GM20000 (cell line): ENCODE measurements at regions not wholly inside any gene's neighbourhood (a gene's known extent, or its start where the extent isn't known, plus 50 kb on each side); places are given as distances from the start of the nearest gene placed in this dataset.
"Not testable (repeated sequence)": the region's sequence is repeated elsewhere in the genome, so short reads cannot be mapped to it uniquely, and the experiment has no call there.

Source experiments
- DNase-seq: peaks from one replicate; pipeline ENCODE4 v3.0.0; 2012; ENCODE audit warnings: low spot score
- CTCF ChIP-seq: IDR thresholded peaks from 2 replicates; pipeline ENCODE4 v1.5.1; 2012; ENCODE audit warnings: mild to moderate bottlenecking, control low read depth; ENCODE audit errors: extremely low read depth, missing control alignments

- no peak for TF ChIP-seq CTCF
- no peak for DNase-seq
These were observed 264.0 kb downstream of the ADGRL2 start for GRCh38 chr1:82064691-82065090.

DNA sequence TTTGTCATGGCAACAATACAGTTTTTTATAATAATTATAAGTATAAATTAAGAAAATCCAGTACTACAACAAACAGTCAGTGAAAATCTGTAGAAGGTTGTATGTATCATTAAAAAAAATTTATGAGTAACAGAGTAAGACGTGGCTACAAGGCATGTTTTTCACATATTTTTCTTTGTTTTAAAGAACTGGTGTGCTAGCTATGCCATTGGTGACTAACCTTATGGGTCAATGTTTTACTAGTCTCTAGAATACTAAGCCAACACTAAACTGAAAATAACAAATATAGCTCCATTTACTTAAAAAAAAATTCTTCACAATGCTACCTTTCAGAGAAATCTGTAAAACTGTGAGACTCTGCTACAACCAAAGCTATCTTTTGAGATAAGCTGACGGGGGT, 261.5 kb downstream of the ADGRL2 start:
- no peak for DNase-seq
- no peak for TF ChIP-seq CTCF

DNA sequence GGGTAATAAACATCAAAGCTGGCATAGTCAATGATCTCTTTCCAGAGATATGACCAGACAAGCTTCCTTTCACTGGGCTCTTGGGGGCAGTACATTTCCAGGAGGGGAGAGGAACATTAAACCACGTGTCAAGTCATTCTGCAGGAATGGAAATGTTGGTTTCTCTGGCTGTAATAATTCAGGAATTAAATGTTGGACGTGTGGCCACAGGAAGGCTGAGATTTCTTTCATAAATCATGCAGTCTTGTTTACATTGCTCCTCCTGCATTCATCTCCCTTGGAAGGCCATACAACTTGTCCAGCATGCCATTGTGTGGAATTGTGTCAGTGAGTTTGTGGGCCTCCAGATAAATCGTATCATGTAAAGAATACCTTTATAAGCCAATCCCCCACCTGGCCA, 259.2 kb downstream of the ADGRL2 start:
- TF ChIP-seq CTCF: no peak
- no peak for DNase-seq

DNA sequence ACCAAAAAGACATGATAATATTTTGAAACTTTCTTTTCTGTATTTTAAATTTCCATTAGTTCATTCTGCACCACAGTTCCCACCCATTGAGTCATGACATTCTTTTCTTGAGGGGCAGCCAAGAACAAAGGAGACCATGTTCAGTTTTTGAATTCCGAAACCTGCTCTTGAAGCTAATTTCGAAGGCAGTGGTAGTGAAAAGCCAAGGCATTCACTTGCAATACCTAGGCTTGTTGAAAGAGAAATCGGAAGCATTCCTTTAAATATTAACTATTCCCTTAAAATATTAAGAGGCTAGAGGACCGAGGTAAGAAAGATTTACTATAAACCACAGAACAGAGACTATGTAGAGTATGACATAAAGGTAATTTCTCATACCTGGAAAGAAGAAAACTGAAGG, 256.3 kb downstream of the ADGRL2 start:
- no peak for DNase-seq
- TF ChIP-seq CTCF: no peak

GRCh38 chr1:82055375-82055774, 254.6 kb downstream of the ADGRL2 start:
- not testable (repeated sequence) for DNase-seq

GRCh38 chr1:82052563-82052962, 251.8 kb downstream of the ADGRL2 start:
- TF ChIP-seq CTCF: no peak
- no peak for DNase-seq

- DNase-seq: no peak
- TF ChIP-seq CTCF: no peak
These were observed 247.9 kb downstream of the ADGRL2 start for GRCh38 chr1:82048596-82048995.

DNA sequence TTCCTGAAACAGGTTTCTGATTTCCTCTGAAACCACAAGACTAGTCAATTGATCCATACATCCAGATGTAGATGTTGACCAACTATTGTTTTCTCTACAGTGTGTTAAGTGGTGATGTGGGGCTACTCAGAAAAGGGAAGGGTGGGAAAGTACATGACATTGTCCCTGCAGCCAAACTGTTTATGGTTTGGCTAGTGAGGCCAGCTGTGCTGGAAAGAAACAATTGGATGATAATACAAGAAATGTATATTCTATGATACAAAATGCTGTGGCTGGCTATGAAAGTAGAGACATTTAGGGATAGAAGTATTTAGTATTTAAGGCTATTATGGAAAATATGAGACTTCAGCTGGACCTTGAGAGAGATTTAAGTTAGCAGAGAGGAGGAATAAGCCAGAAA, 244.5 kb downstream of the ADGRL2 start:
- DNase-seq: no peak

More for the DNA sequence above, 244.5 kb downstream of the ADGRL2 start:
- no peak for TF ChIP-seq CTCF
